CD4-positive, alpha-beta memory T cell (primary cell): ENCODE measurements at regions not wholly inside any gene's neighbourhood (a gene's known extent, or its start where the extent isn't known, plus 50 kb on each side); places are given as distances from the start of the nearest gene placed in this dataset.
"Not testable (repeated sequence)": the region's sequence is repeated elsewhere in the genome, so short reads cannot be mapped to it uniquely, and the experiment has no call there.

Experiments used
- CTCF ChIA-PET: fragments of 350-600 bp; sonication (Branson Sonifier 250); formaldehyde crosslinking; loops from one replicate; lab custom pipeline; 2021; ENCODE audit warnings: inconsistent platforms; ENCODE audit not compliant: partially characterized antibody; lab: Charles Lee
- POLR2A ChIA-PET: fragments of 350-600 bp; sonication (Branson Sonifier 250); formaldehyde crosslinking; loops from one replicate; lab custom pipeline; 2021; ENCODE audit not compliant: partially characterized antibody; lab: Charles Lee
- DNase-seq, 5 donors: peaks; one replicate each; pipeline versions ENCODE4 v3.0.0 to v3.0.0-alpha.2; 2020 to 2022; ENCODE audit warnings: mixed read lengths in 1 of 5
- H3K27ac ChIP-seq: one replicate; pipeline ENCODE4 v1.7.0; 2013; ENCODE audit warnings: low read depth, low read length
- H3K27me3 ChIP-seq: 2 replicates; pipeline ENCODE4 v1.7.0; 2013; ENCODE audit warnings: mild to moderate bottlenecking, low read length, moderate library complexity; ENCODE audit not compliant: insufficient read depth
- H3K36me3 ChIP-seq: 2 replicates; pipeline ENCODE4 v1.7.0; 2013; ENCODE audit warnings: mild to moderate bottlenecking, low read length, moderate library complexity; ENCODE audit not compliant: insufficient read depth
- H3K4me1 ChIP-seq: 2 replicates; pipeline ENCODE4 v1.7.0; 2013; ENCODE audit warnings: mild to moderate bottlenecking, low read length, moderate library complexity; ENCODE audit not compliant: insufficient read depth
- H3K4me3 ChIP-seq, 2 donors: one replicate each; pipeline ENCODE4 v1.7.0; 2013; ENCODE audit warnings: low read length in 2 of 2, mild to moderate bottlenecking in 1 of 2
- H3K9me3 ChIP-seq, 2 donors: one replicate each; pipeline ENCODE4 v1.7.0; 2013; ENCODE audit warnings: low read length in 2 of 2, control low read depth in 1 of 2; ENCODE audit not compliant: control insufficient read depth in 1 of 2
- H3K27ac Mint-ChIP-seq, 7 donors: one replicate each; pipeline ENCODE4 v1.8.0; 2020 to 2021; ENCODE audit warnings: mixed read lengths in 7 of 7, mild to moderate bottlenecking in 6 of 7, inconsistent platforms in 3 of 7, moderate library complexity in 3 of 7
- H3K27me3 Mint-ChIP-seq, 2 donors: one replicate each; pipeline ENCODE4 v1.8.0; 2020 to 2021; ENCODE audit warnings: mixed read lengths in 2 of 2
- H3K36me3 Mint-ChIP-seq, 2 donors: one replicate each; pipeline ENCODE4 v1.8.0; 2020 to 2021; ENCODE audit warnings: mixed read lengths in 2 of 2, inconsistent platforms in 1 of 2, mild to moderate bottlenecking in 1 of 2
- H3K4me1 Mint-ChIP-seq, 4 donors: one replicate each; pipeline ENCODE4 v1.8.0; 2020 to 2021; ENCODE audit warnings: mixed read lengths in 4 of 4, mild to moderate bottlenecking in 1 of 4
- H3K4me3 Mint-ChIP-seq, 8 donors: one replicate each; pipeline ENCODE4 v1.8.0; 2020 to 2021; ENCODE audit warnings: mixed read lengths in 8 of 8, mild to moderate bottlenecking in 7 of 8, moderate library complexity in 6 of 8, inconsistent platforms in 3 of 8
- H3K9me3 Mint-ChIP-seq, 8 donors: one replicate each; pipeline ENCODE4 v1.8.0; 2020 to 2021; ENCODE audit warnings: mixed read lengths in 8 of 8, mild to moderate bottlenecking in 5 of 8, inconsistent platforms in 3 of 8, moderate library complexity in 1 of 8
- intact Hi-C: fragments of 100-400 bp; cut with micrococcal nuclease; formaldehyde crosslinking; loops from one replicate; pipeline ENCODE4 v1.15.1; 2023

DNA sequence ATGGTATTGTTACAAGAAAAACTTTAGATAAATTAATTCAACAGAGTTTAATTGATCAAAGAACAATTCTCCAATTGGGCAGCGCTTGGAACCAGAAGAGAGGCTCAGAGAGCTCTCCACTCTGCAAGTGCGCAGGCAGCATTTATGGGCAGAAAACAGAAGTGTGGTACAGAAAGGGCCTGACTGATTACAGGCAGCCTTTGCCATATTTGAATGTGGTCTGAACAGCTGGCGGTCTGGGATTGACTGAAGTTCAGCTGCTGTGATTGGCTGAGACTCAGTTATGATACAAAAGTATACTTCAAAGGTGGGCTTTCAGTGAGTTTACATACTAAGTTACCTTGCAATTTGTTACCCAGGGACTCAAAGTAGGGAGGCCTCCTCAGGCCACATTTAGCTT is 301.3 kb upstream of the ID2 start:
- no peaks in the 10 kb centered on the region for H3K36me3 ChIP-seq
- peak overlapping the region in 1 of 7 donors; percentile 10 for H3K27ac Mint-ChIP-seq
- H3K9me3 Mint-ChIP-seq, result no peaks in the 10 kb centered on the region
- ChIA-PET CTCF (no interaction called here), POLR2A (no interaction called here)
- H3K27ac ChIP-seq, result no peak overlapping the region
- H3K9me3 ChIP-seq, result no peaks in the 10 kb centered on the region
- no peak overlapping the region for H3K4me3 Mint-ChIP-seq
- H3K4me1 ChIP-seq, result peaks cover 30% of the 10 kb centered on the region
- no peak for DNase-seq
- H3K27me3 ChIP-seq, result no peaks in the 10 kb centered on the region
- no peak overlapping the region for H3K4me3 ChIP-seq
- H3K36me3 Mint-ChIP-seq, result no peaks in the 10 kb centered on the region
- no peaks in the 10 kb centered on the region for H3K27me3 Mint-ChIP-seq
- intact Hi-C loops, result no loop called here
- H3K4me1 Mint-ChIP-seq, result peaks cover 29 to 54% (median 39%) of the 10 kb centered on the region in 4 donors

DNA sequence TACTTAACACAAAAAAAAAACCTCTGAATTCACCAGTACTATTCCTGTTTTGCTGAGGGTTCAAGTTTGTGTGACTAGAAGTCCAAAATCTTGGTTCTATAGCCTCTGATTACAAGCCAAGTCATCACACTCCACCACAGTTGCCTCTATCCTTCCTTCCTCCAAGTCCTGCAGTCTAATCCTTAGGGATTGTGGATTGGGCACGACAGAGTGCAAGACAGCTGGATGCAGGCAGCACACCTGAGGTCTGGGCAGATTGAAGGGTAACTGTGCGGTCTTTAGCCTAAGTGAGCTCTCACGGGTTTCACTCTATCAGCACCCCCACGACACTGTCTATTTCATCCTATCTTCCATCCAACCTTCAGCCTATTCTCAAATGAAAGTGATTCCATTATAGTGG is 299.4 kb upstream of the ID2 start:
- no peak for DNase-seq
- Histone ChIP-seq H3K27ac (no peak overlapping the region), H3K27me3 (no peaks in the 10 kb centered on the region), H3K9me3 (no peaks in the 10 kb centered on the region), H3K4me1 (peaks cover 20% of the 10 kb centered on the region), H3K4me3 (no peak overlapping the region), H3K36me3 (no peaks in the 10 kb centered on the region)
- peak overlapping the region in 1 of 7 donors; percentile 31 for H3K27ac Mint-ChIP-seq
- no peaks in the 10 kb centered on the region for H3K9me3 Mint-ChIP-seq
- CTCF ChIA-PET, result no interaction called here
- POLR2A ChIA-PET, result no interaction called here
- no peaks in the 10 kb centered on the region for H3K27me3 Mint-ChIP-seq
- H3K4me1 Mint-ChIP-seq, result peaks cover 21 to 47% (median 29%) of the 10 kb centered on the region in 4 donors
- peaks cover 0 to under 1% of the 10 kb centered on the region in 2 donors for H3K36me3 Mint-ChIP-seq
- intact Hi-C loops, result no loop called here
- no peak overlapping the region for H3K4me3 Mint-ChIP-seq

DNA sequence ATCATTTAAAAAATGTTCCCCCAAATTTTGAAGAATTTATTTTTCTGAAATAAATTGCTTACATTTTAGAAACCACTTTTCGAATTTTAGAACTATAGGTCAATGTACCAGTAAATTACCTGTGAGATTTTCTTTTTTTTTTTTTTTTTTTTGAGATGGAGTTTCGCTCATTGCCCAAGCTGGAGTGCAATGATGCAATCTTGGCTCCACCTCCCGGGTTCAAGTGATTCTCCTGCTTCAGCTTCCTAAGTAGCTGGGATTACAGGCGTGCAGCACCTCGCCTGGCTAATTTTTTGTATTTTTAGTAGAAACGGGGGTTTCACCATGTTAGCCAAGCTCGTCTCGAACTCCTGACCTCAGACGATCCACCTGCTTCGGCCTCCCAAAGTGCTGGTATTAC is 295.1 kb upstream of the ID2 start:
- POLR2A ChIA-PET, H3K4me3 Mint-ChIP-seq, CTCF ChIA-PET, intact Hi-C loops, H3K27ac Mint-ChIP-seq, H3K4me1 ChIP-seq, H3K36me3 ChIP-seq, H3K27me3 ChIP-seq, H3K27me3 Mint-ChIP-seq, H3K27ac ChIP-seq, H3K4me3 ChIP-seq, H3K9me3 Mint-ChIP-seq, DNase-seq, H3K9me3 ChIP-seq: not testable (repeated sequence)
- Mint-ChIP-seq H3K36me3 (peaks cover 7 to 11% of the 10 kb centered on the region in 2 donors), H3K4me1 (peaks cover 11 to 19% (median 13%) of the 10 kb centered on the region in 4 donors)

DNA sequence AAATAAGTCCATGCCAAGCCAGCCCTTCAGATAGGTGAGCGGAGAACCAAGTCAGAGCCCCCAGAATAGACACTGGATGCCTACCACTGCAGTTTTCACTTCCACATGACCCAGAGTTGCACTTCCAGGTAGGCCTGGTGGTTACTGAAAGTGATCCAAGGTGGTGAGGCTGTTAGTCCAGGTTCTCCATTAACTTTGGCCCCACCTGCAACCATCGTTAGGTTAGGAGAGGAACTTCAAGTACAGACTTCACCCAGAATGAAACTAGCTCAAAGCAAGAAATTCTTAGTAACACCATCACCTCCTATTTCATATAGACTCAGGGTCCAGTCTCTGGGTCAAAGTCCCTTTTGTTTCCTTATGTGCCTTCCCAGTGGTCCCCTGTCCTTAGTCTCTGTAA is 293.1 kb upstream of the ID2 start:
- DNase-seq, result no peak
- H3K27ac ChIP-seq, result no peak overlapping the region
- H3K36me3 ChIP-seq, result no peaks in the 10 kb centered on the region
- H3K4me3 ChIP-seq, result no peak overlapping the region
- no peaks in the 10 kb centered on the region for H3K9me3 Mint-ChIP-seq
- H3K27me3 Mint-ChIP-seq, result no peaks in the 10 kb centered on the region
- no peaks in the 10 kb centered on the region for H3K27me3 ChIP-seq
- no peak overlapping the region for H3K4me3 Mint-ChIP-seq
- H3K9me3 ChIP-seq, result no peaks in the 10 kb centered on the region
- CTCF ChIA-PET, result no interaction called here
- H3K27ac Mint-ChIP-seq, result no peak overlapping the region
- H3K4me1 ChIP-seq, result no peaks in the 10 kb centered on the region
- POLR2A ChIA-PET, result no interaction called here
- intact Hi-C loops, result no loop called here
- peaks cover 7 to 11% of the 10 kb centered on the region in 2 donors for H3K36me3 Mint-ChIP-seq
- peaks cover 9 to 19% (median 13%) of the 10 kb centered on the region in 4 donors for H3K4me1 Mint-ChIP-seq

DNA sequence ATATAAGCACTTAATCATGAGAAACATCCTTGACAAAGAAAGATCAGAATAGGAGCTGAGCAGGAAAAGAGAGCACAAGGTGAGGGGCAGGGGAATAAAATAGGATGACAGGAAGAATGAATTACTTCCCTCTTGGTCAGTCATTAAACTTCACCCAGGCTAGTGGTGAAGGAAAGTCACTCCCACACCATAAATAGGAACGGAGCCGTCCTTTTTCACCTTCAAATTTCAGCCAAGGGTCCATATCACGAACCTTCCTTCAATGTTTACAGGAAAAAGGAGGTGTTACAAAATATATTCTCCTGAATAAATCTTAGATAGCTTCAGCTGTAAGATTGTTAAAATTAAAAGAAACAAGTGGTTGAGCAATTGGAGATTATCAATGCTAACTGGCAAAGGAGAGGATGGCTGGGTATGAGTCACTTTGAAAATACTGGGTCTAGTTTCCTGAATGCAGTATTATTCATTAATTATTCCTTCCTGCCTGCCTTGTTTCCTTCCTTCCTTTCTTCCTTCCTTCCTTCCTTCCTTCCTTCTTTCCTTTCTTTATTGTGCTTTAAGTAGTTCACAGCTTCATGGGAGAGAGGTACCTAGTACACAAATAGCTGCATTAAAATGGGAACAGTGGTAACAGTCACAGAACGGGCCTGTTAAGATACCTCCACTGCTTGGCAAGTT is 292.3 kb upstream of the ID2 start:
- no peak overlapping the region for H3K27ac Mint-ChIP-seq
- H3K9me3 Mint-ChIP-seq, result no peaks in the 10 kb centered on the region
- H3K27me3 Mint-ChIP-seq, result no peaks in the 10 kb centered on the region
- no peak for DNase-seq
- intact Hi-C loops, result no loop called here
- CTCF ChIA-PET, result interaction anchor here (0.6 kb wide), 1 partner anchor 385 kb away, joined by 3 read pairs; no protein-coding TSS in a partner anchor
- H3K4me3 Mint-ChIP-seq, result no peak overlapping the region
- H3K4me3 ChIP-seq, result no peak overlapping the region
- peaks cover 3 to 12% (median 7%) of the 10 kb centered on the region in 4 donors for H3K4me1 Mint-ChIP-seq
- H3K4me1 ChIP-seq, result no peaks in the 10 kb centered on the region
- no peak overlapping the region for H3K27ac ChIP-seq
- POLR2A ChIA-PET, result no interaction called here
- no peaks in the 10 kb centered on the region for H3K36me3 ChIP-seq
- no peaks in the 10 kb centered on the region for H3K27me3 ChIP-seq
- peaks cover 7 to 11% of the 10 kb centered on the region in 2 donors for H3K36me3 Mint-ChIP-seq
- H3K9me3 ChIP-seq, result no peaks in the 10 kb centered on the region

DNA sequence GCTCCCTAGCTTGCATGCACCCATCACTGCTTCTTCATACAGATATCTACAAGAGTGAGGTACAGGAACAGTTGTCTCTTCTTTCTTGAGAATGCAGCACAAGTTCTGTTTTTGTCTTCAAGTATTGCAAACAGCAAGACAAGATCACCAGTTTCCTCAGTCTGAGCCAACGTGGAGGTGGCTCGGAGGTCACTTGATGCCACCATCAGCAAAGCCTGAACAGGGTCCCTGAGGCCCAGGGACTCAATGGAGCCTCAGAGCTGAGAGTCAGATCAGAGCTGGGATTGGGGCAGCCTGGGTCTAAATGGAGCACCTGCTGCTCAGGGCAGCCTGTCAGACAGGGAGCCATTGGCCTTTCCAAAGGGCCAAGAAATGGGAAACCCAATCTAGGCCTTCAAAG is 290.7 kb upstream of the ID2 start:
- Mint-ChIP-seq H3K4me3 (no peak overlapping the region), H3K27me3 (no peaks in the 10 kb centered on the region), H3K4me1 (peaks cover 4 to 14% (median 10%) of the 10 kb centered on the region in 4 donors), H3K9me3 (no peaks in the 10 kb centered on the region), H3K27ac (no peak overlapping the region), H3K36me3 (peaks cover 7 to 11% of the 10 kb centered on the region in 2 donors)
- Histone ChIP-seq H3K9me3 (no peaks in the 10 kb centered on the region), H3K36me3 (no peaks in the 10 kb centered on the region), H3K4me1 (no peaks in the 10 kb centered on the region), H3K27ac (no peak overlapping the region), H3K4me3 (no peak overlapping the region), H3K27me3 (no peaks in the 10 kb centered on the region)
- intact Hi-C loops, result no loop called here
- no peak for DNase-seq
- ChIA-PET CTCF (no interaction called here), POLR2A (no interaction called here)

DNA sequence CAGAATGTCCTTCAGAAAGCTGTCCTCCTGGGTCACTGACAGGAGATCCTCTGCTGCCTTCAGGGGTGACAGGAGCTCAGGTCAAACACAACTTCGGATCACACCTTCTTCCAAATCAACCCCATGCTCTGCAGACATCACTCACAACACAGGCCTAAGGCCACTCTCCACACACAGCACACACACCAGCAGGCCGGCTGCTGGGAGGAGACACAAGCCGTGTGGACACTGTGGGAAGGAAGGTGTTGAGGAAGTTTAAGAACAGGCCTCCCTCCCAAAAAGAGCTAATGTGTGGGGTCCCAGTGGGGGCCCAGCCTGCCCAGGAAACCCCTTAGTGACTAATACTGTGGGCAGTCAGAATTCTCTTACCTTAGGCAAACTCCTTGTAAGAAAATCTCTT is 290.3 kb upstream of the ID2 start:
- Histone ChIP-seq H3K36me3 (no peaks in the 10 kb centered on the region), H3K4me3 (no peak overlapping the region), H3K9me3 (no peaks in the 10 kb centered on the region), H3K27me3 (no peaks in the 10 kb centered on the region), H3K27ac (no peak overlapping the region), H3K4me1 (no peaks in the 10 kb centered on the region)
- Mint-ChIP-seq H3K4me1 (peaks cover 4 to 17% (median 11%) of the 10 kb centered on the region in 4 donors), H3K27me3 (no peaks in the 10 kb centered on the region), H3K36me3 (peaks cover 7 to 11% of the 10 kb centered on the region in 2 donors), H3K4me3 (no peak overlapping the region), H3K27ac (no peak overlapping the region), H3K9me3 (no peaks in the 10 kb centered on the region)
- CTCF ChIA-PET, result no interaction called here
- no peak for DNase-seq
- POLR2A ChIA-PET, result no interaction called here
- intact Hi-C loops, result no loop called here
